Occipital lobe (tissue), 1 donor: ENCODE measurements at regions not wholly inside any gene's neighbourhood (a gene's known extent, or its start where the extent isn't known, plus 50 kb on each side); places are given as distances from the start of the nearest gene placed in this dataset.
"Not testable (repeated sequence)": the region's sequence is repeated elsewhere in the genome, so short reads cannot be mapped to it uniquely, and the experiment has no call there.

Experiments
- DNase-seq: peaks from one replicate; lab custom pipeline; 2025; lab: John Stamatoyannopoulos, UW

DNA sequence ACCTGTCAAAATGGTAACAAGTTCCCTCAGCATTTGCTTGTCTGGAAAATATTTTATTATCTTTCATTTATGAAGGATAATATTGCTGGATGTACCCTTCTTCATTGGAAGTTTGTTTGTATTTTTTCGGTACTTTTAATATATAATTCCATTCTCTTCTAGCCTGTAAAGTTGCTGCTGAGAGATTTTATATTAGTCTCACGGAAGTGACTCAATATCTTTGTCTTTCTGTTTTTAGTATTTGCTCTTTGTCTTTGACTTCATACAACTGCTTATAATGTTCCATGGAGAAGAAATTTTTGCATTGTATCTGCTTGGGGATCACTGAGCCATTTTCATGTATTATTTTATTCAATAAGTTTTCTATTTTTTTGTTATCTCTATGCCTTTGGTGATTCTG lies 1777.5 kb downstream of the BRINP3 start:
- DNase-seq, result no peak

DNA sequence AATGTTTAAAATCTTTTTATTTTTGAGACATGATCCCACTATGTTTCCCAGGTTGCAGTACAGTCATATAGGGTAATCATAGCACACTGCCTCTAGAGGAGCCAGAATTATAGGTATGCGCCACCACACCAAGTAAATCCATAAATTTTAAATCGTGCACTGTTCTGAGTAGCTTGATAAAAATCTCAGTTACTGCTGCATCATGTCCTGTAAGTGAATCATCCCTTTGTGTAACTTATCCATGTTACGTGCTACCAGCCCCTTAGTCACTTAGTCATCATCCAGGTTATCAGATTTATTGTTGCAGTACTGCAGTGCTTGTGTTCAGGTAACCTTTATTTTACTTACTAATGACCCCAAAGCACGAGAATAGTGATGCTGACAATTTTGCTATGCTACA lies 1770.9 kb downstream of the BRINP3 start:
- no peak for DNase-seq

DNA sequence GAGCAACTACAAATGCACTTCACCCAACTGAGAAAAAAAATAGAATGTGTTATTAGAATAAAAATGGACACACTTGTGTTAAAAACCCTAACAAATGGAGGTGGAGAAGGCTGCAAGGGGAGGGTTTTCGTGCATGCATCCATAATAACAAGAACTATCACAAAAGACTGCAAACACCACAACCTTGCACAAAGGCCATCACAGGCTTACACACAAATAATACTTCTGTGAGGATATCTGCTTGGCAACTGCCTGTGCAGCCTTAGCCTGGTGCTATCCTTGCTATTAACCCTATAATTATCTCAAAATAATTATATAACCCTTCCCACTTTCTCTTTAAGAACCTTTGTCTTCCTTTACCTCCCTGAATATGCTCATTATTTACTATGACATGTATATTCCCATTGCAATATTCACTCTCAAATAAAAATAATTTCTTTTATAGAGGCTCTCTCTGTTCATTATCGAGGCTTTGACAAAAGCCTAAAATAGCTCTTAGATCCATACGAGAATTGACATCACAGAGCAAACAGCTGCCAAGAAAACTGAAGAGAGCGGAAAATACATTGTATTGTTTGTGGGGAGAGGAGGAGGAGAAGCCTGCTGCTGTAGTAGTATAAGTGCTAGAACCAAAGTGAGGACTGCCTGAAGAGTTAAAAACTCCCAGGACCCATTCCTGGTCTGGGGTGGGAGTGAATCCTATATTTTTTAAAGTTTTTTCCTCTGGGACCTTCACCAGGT lies 1768.7 kb downstream of the BRINP3 start:
- DNase-seq, result no peak

DNA sequence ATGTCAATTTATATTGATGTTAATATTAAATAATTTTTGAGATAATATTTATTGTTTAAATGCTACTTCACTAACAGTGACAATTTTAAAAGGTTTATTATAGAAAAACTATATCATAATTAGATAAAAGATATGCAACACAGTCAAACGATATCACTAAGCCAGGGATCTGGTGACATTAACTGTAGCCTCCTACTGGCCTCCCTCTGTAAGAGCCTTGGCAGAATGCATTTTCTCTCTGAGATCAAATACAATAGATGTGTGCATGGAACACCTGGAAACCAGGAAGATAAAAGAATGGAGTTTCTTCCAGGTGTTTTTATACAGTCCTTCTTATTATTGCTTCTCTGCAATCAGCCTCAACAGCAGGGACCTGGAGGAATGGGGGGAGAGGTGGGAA lies 1762.1 kb downstream of the BRINP3 start:
- no peak for DNase-seq

DNA sequence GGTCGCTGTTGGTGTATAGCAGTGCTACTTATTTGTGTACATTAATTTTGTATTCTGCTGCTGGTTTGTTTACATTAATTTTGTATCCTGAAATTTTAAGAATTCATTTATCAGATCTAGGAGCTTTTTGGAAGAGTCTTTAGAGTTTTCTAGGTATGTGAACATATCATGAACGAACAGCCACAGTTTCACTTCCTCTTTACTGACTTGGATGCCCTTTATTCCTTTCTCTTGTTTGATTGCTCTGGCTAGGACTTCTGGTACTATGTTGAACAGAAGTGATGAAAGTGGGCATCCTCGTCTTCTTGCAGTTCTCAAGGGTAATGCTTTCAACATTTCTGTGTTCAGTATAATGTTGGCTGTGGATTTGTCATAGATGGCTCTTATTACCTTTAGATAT lies 1757.9 kb downstream of the BRINP3 start:
- no peak for DNase-seq

DNA sequence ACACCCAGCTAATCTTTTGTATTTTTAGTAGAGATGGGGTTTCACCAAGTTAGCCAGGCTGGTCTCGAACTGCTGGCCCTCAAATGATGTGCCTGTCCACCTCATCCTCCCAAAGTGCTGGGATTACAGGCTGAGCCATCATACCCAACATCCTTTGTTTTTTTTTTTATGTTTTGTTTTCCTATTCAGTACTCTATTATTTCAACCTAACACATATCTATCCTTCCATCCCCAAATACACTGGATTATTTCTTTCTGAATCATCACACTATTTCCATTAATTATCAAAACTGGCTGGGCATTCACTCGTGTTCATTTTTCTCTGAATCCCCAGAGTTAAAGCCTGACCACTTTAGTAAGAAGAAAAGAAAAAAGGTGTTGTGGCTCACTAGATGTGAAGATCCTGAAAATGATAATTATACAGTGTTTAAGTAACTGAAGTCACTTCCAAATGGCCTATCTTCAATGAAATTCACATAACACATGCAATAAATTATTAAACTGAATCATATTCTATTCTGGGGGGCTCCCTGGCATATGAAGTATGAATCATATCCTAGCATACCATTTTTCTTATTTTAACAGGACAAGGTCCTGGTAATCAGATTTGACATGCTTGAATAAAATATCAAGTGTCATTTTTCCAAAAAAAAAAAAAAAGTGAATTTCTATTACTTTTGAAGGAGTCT lies 1754.2 kb downstream of the BRINP3 start:
- DNase-seq, result no peak

DNA sequence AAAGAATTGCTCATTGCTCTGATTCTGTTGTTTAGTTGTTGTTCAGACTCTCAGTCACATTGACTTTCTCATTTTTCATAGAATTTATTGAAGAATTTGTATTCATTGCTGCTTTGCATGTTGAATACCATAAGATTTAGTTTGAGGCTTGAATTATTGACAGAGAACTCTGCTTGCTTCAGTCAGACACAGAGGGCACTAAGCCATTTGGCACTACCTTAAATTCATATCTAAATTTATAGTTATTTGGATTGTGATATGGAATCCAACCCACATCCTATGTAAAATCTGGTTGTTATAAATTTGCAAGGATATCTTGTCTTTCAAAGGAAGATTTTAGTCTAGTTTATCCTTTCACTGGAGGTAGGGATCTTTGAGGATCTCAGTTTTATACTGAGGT lies 1748.6 kb downstream of the BRINP3 start:
- DNase-seq, result no peak

DNA sequence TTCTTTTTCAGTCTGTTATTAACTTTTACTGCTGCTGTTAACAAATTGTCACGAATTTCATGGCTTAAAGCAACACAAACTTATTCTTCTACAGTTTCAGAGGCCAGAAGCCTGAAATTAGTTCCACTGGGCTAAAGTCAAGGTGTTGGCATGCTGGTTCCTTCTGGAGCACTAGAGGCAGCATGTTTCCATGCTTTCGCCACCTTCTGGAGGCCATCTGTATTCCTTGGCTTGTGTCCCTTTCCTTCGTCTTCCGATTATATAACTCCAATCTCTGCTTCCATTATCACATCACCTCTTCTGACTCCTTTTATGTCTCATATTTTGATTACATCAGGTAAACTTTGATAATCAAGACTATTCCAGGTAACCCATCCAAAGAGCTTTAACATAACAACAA lies 1742.1 kb downstream of the BRINP3 start:
- no peak for DNase-seq

DNA sequence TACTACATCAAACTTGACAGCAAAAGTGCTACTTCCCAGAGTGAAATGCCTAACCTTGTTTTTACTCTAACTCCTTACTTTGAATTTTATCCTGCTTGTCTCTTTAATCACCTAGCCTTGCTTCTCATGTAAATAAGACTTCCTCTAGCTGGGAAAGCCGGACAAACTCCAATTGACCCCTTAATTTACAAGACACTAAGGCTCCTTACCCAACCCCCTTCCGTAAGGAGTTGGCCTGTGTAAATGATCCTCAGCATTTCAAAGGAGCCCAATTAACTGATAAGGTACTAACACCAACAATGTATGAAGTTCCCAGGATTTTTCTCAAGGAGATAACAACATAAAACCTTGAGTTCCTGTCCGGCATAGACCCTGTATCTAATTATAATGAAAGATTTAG lies 1728.4 kb downstream of the BRINP3 start:
- not testable (repeated sequence) for DNase-seq

DNA sequence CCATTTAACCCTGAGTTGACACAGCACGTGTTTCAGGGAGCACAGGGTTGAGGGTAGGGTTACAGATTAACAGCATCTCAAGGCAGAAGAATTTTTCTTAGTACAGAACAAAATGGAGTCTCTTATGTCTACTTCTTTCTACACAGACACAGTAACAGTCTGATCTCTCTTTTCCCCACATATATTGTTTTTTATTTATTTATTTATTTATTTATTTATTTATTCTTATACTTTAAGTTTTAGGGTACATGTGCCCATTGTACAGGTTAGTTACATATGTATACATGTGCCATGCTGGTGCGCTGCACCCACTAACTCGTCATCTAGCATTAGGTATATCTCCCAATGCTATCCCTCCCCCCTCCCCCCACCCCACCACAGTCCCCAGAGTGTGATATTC lies 1725.6 kb downstream of the BRINP3 start:
- not testable (repeated sequence) for DNase-seq

DNA sequence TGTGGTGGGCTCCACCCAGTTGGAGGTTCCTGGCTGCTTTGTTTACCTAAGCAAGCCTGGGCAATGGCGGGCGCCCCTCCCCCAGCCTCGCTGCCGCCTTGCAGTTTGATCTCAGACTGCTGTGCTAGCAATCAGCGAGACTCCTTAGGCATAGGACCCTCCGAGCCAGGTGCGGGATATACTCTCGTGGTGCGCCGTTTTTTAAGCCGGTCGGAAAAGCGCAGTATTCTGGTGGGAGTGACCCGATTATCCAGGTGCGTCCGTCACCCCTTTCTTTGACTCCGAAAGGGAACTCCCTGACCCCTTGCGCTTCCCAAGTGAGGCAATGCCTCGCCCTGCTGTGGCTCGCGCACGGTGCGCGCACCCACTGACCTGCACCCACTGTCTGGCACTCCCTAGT lies 1719.9 kb downstream of the BRINP3 start:
- DNase-seq, result not testable (repeated sequence)

DNA sequence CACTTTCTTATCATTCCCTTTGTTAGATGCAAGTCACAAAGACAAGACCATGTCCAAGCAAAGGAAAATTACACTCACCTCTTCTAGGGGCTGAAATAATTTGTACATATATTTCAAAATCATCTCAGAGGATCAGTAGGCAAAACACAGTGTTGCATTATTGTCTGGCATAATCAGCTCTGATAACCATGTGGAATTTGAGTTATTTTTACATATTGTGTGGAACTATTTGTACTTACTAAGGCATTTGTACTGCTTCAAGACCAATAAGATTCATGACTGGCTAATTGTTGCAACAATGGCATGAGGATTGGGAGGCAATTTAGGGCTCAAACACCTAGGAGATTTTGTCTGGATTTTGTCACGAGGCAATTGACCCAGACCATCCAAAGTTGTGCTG lies 1716.4 kb downstream of the BRINP3 start:
- no peak for DNase-seq

DNA sequence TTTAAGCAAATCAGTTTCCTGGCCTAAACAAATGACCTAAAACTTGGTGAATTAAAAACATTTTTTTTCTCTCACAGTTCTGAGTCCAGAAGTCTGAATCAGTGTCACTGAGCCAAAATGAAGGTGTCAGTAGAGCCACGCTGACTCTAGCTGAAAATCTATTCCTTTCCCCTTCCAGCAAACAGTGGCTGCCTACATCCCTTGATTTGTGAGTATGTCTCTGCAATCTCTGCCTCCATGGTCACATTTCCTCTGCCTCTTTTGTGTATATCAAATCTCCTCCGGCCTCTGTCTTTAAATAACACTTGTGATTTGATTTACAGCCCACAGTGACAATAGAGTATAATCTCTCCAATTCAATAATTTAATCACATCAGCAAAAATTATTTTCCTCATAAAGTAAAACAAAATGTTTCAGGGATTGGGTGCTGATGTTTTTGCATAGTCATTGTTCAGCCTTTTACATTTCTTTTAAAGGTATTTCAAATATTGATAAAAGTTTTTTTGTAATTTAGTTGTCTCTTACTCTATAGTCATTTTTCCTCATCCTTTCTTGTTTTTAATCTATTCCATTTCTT lies 1715.4 kb downstream of the BRINP3 start:
- no peak for DNase-seq

DNA sequence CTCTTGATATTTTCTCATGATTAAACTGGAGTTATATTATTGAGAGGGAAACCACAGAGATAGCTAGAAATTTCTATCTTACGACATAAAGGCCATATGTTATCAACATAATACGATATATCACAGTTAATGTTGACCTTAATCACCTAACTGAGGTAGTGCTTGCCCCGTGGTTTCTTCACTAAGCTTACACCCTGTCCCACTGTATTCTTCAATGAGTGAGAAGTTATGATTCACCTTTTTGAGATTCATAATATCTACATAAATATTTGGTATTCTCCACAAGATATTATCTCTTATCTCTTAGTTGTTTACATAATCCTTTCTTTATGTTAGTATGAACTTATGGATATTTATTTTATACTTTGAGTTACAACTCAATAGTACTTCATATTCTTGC lies 1714.1 kb downstream of the BRINP3 start:
- no peak for DNase-seq

DNA sequence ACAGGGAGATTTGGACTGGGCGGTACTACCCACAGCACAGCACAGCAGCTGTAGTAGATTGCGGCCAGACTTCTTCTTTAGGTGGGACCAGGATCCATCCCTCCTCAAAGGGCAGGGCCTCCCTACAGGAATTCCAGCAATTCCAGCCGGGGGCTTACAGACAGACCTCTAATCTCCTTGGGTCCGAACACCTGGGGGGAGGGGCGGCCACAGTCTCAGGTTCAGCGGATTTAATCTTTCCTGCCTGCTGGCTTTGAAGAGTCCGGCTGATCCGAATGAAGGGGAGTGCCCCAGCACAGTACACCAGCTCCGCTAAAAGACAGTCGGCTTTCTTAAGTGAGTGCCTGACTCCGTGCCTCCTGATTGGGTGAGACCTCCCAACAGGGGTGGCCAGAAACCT lies 1708.5 kb downstream of the BRINP3 start:
- DNase-seq, result no peak

DNA sequence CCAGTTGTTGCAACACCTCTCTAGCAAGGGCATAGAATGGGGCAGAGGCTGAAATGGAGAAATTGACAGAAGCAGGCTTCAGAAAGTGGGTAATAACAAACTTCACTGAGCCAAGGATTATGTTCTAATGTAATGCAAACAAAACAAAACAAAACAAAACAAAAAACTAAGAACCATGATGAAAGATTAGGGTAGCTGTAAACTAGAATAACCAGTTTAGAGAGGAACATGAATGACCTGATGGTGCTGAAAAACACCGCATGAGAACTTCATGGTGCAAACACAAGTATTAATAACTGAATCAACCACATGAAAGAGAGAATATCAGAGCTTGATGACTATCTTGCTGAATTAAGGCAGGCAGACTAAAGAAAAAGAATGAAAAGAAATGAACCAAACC lies 1707.7 kb downstream of the BRINP3 start:
- no peak for DNase-seq

DNA sequence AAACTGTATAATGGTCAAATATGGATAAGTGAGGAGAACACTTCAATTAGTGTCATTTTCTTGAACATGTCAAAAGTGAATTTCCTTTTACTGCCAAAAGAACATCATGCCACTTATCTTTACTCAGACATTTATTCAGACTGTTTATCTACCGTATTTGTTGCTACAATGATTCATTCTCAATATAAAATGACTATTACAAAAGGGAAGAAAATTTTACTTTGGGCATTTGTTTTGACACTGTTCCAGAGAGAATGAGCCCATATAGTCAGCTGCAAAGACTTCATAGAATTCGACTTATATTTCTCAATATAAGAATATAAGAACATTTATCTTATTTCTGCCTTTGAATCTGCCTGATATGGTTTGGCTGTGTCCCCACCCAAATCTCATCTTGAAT lies 1699.1 kb downstream of the BRINP3 start:
- DNase-seq, result no peak

DNA sequence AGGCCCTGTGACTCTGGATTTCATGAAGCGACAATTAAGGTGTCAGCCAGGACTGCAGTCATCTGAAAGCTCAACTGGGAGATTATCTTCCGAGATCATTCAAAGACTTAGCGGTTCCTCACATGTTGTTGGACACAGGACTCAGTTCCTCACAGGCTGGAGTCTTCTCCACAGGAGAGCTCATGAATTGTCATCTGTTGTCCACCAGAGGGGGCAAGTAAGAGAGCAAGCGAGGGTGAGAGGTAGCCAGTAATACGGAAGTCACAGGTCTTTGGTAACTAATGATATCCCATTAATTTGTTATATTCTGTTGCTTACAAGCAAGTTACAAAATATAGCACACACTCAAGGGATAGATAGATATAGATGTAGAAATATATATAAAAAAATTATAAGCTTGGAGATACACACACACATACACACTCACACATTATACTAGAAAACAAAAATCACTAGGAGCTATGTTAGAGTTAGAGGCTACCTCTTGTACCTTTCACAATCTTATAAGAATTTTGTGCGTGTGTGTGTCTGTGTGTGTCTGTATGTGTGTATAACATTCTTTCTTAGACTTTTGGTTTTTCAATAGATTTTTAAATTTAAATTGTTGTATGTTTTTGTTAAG lies 1695.3 kb downstream of the BRINP3 start:
- DNase-seq, result peak; percentile 2

DNA sequence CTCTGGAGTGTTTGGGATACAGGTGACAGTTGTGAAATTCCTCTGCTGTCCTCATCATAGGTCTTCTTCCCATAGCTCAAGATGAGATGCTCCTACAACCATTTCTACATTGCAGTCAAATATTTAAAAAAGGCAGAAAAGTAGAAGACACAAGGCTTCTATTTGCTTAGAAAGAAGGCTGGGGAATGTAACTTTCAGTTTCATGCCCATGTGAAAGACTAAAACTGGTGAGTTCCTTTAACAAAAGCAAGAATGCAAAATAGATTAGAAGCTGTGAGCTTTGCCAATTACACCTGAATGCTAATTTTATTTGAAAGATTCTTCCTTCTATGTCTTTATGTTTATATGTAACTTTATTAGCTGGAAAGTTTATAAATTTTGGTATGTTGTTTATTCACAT lies 1682.7 kb downstream of the BRINP3 start:
- no peak for DNase-seq

DNA sequence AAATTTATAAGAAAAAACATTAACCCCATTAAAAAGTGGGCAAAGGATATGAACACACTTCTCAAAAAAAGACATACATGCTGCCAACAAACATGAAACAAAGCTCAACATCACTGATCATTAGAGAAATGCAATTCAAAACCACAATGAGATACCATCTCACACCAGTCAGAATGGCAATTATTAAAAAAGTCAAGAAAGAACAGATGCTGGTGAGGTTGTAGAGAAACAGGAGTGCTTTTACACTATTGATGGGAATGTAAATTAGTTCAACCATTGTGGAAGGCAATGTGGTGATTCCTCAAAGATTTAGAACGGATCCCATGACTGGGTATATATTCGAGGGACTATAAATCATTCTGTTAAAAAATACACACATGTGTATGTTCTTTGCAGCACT lies 1665.5 kb downstream of the BRINP3 start:
- not testable (repeated sequence) for DNase-seq

DNA sequence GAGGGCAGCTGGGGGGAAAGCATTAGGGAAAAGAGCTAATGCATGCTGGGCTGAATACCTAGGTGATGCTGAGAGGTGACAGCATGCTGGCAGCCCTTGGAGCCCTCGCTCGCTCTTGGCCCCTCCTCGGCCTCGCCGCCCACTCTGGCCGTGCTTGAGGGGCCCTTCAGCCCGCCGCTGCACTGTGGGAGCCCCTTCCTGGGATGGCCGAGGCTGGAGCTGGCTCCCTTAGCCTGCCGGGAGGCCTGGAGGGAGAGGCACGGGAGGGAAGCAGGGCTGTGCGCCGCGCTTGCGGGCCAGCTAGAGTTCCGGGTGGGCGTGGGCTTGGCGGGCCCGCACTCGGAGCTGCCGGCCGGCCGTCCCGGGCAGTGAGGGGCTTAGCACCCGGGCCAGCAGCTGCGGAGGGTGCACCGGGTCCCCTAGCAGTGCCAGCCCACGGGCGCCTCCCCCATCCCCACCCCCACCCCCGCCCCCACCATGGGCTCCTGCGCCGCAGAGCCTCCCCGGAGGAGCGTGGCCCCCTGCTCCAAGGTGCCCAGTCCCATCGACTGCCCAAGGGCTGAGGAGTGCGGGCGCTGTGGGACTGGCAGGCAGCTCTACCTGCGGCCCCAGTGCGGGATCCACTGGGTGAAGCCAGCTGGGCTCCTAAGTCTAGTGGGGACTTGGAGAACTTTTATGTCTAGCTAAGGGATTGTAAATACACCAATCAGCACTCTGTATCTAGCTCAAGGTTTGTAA lies 1664.7 kb downstream of the BRINP3 start:
- not testable (repeated sequence) for DNase-seq

DNA sequence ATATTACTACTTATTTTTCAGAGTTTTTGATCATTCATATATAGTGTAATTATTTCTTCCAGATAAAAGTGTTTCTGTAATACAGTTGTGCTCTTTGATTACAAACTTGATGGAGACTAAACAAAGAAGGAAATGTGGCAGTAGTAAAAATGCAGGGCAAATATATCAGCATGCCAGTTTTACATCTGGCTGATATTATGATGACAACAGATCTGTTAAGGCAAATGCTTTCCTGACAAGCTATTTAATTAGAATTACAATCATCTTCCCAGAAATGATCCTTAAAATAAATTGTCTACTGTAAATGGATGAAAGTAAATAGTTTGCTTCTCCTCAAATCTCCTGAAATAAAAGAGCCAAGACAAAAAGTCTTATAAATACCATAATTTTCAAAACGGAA lies 1659.8 kb downstream of the BRINP3 start:
- no peak for DNase-seq
